Peyer's patch (tissue), 4 donors: ENCODE measurements at regions not wholly inside any gene's neighbourhood (a gene's known extent, or its start where the extent isn't known, plus 50 kb on each side); places are given as distances from the start of the nearest gene placed in this dataset.

Experiments
- DNase-seq, 3 donors: peaks; one replicate each; pipeline ENCODE4 v3.0.0-alpha.2; 2017 to 2019
- H3K27ac ChIP-seq, 4 donors: fragments of 200-600 bp; sonication (generic); one replicate each; pipeline ENCODE4 v1.5.1; 2016 to 2019
- H3K27me3 ChIP-seq, 2 donors: fragments of 200-600 bp; sonication (generic); one replicate each; pipeline ENCODE4 v1.5.1; 2019
- H3K36me3 ChIP-seq, 3 donors: fragments of 200-600 bp; sonication (generic); one replicate each; pipeline ENCODE4 v1.5.1; 2016 to 2019
- H3K4me1 ChIP-seq, 4 donors: fragments of 200-600 bp; sonication (generic); one replicate each; pipeline ENCODE4 v1.5.1; 2016 to 2019
- H3K4me3 ChIP-seq, 4 donors: fragments of 200-600 bp; sonication (generic); 1 replicate in 3 of 4; 2 replicates in 1 of 4; pipeline ENCODE4 v1.5.1; 2016 to 2019; ENCODE audit warnings: mild to moderate bottlenecking in 1 of 4
- H3K9me3 ChIP-seq, 4 donors: fragments of 200-600 bp; sonication (generic); one replicate each; pipeline ENCODE4 v1.5.1; 2016 to 2019; ENCODE audit warnings: mild to moderate bottlenecking in 1 of 4
- CTCF ChIP-seq, 6 experiments: fragments of 450-650 bp in 4 of 6; fragments of 200-600 bp in 2 of 6; sonication (generic) in 1 of 6; IDR thresholded peaks; one replicate each; pipeline ENCODE4 v1.5.1; 2017 to 2019; ENCODE audit warnings: antibody characterized with exemption in 6 of 6, mild to moderate bottlenecking in 3 of 6, moderate library complexity in 1 of 6
- POLR2A ChIP-seq, 2 donors: fragments of 450-650 bp; IDR thresholded peaks; one replicate each; pipeline ENCODE4 v1.5.1; 2017; ENCODE audit warnings: antibody characterized with exemption in 2 of 2, mild to moderate bottlenecking in 2 of 2, moderate library complexity in 2 of 2

GRCh38 chr11:86143087-86144030, 74.5 kb upstream of the PICALM start:
- TF ChIP-seq CTCF (IDR thresholded peaks at IDR 0.05) (no peak), POLR2A (IDR thresholded peaks at IDR 0.05) (no peak)
- Histone ChIP-seq H3K9me3 (no peaks in the 10 kb centered on the region), H3K27ac (no peak overlapping the region)

GRCh38 chr11:86142170-86142569, 73.3 kb upstream of the PICALM start:
- H3K36me3 ChIP-seq, result no peaks in the 10 kb centered on the region
- H3K4me1 ChIP-seq, result peaks cover 0 to 5% (median 0%) of the 10 kb centered on the region in 4 donors
- TF ChIP-seq CTCF (IDR thresholded peaks at IDR 0.05), result no peak
- no peak for TF ChIP-seq POLR2A (IDR thresholded peaks at IDR 0.05)
- DNase-seq, result no peak
- H3K4me3 ChIP-seq, result no peak overlapping the region
- no peaks in the 10 kb centered on the region for H3K27me3 ChIP-seq
- no peak overlapping the region for H3K27ac ChIP-seq
- H3K9me3 ChIP-seq, result no peaks in the 10 kb centered on the region

More at GRCh38 chr11:86143087-86144030, 74.5 kb upstream of the PICALM start:
- Histone ChIP-seq H3K36me3 (no peaks in the 10 kb centered on the region), H3K4me3 (no peak overlapping the region), H3K27me3 (no peaks in the 10 kb centered on the region), H3K4me1 (peaks cover 0 to 5% (median 0%) of the 10 kb centered on the region in 4 donors)
- DNase-seq, result no peak

GRCh38 chr11:86141727-86142126, 72.8 kb upstream of the PICALM start:
- H3K27ac ChIP-seq, result peak overlapping the region in 1 of 4 donors; percentile 6
- DNase-seq, result no peak
- TF ChIP-seq CTCF (IDR thresholded peaks at IDR 0.05) (no peak), POLR2A (IDR thresholded peaks at IDR 0.05) (no peak)
- no peaks in the 10 kb centered on the region for H3K9me3 ChIP-seq
- H3K4me1 ChIP-seq, result peaks cover 0 to 6% (median 0%) of the 10 kb centered on the region in 4 donors
- H3K36me3 ChIP-seq, result no peaks in the 10 kb centered on the region
- no peak overlapping the region for H3K4me3 ChIP-seq
- no peaks in the 10 kb centered on the region for H3K27me3 ChIP-seq

- peaks cover 0 to 19% (median 0%) of the 10 kb centered on the region in 4 donors for H3K4me1 ChIP-seq
- H3K36me3 ChIP-seq, result no peaks in the 10 kb centered on the region
- no peak overlapping the region for H3K27ac ChIP-seq
- TF ChIP-seq POLR2A (IDR thresholded peaks at IDR 0.05) (no peak), CTCF (IDR thresholded peaks at IDR 0.05) (no peak)
- H3K4me3 ChIP-seq, result no peak overlapping the region
- no peaks in the 10 kb centered on the region for H3K27me3 ChIP-seq
- no peaks in the 10 kb centered on the region for H3K9me3 ChIP-seq
- DNase-seq, result no peak
These were observed 71.6 kb upstream of the PICALM start for GRCh38 chr11:86140334-86140990.

GRCh38 chr11:86138958-86139357, 70.1 kb upstream of the PICALM start:
- Histone ChIP-seq H3K9me3 (no peaks in the 10 kb centered on the region), H3K27ac (peak overlapping the region in 2 of 4 donors; percentile 54 to 61), H3K4me3 (no peak overlapping the region), H3K4me1 (peaks cover 0 to 21% (median 0%) of the 10 kb centered on the region in 4 donors), H3K36me3 (no peaks in the 10 kb centered on the region), H3K27me3 (no peaks in the 10 kb centered on the region)
- peak in 2 of 3 donors; percentile 25 to 51 for DNase-seq
- TF ChIP-seq POLR2A (IDR thresholded peaks at IDR 0.05) (no peak), CTCF (IDR thresholded peaks at IDR 0.05) (no peak)
